ENCODE measurements at regions not wholly inside any gene's neighbourhood (a gene's known extent, or its start where the extent isn't known, plus 50 kb on each side); places are given as distances from the start of the nearest gene placed in this dataset.

- no peak for TF ChIP-seq USF2 (IDR thresholded peaks at IDR 0.05)
- no peak for TF ChIP-seq CTCF (IDR thresholded peaks at IDR 0.05)
- TF ChIP-seq HDAC2 (IDR thresholded peaks at IDR 0.05) = no peak
- TF ChIP-seq TP53 (CRISPR knock-in tag; IDR thresholded peaks at IDR 0.05) = no peak
- TF ChIP-seq CBX2 (IDR thresholded peaks at IDR 0.05; ENCODE audit: borderline replicate concordance, low read depth) = no peak
- no peak for TF ChIP-seq POLR2A (IDR thresholded peaks at IDR 0.05; ENCODE audit: low read length)
- TF ChIP-seq CBX8 (IDR thresholded peaks at IDR 0.05) = no peak
- TF ChIP-seq EP300 (IDR thresholded peaks at IDR 0.05) = no peak
- no peak for TF ChIP-seq CHD2 (IDR thresholded peaks at IDR 0.05; ENCODE audit: low read length, partially characterized antibody)
Observed at GRCh38 chr7:81167934-81168333, 249.1 kb upstream of the SEMA3C start.
